Liver (tissue), 8 donors: ENCODE measurements at regions not wholly inside any gene's neighbourhood (a gene's known extent, or its start where the extent isn't known, plus 50 kb on each side); places are given as distances from the start of the nearest gene placed in this dataset.

Source experiments
- DNase-seq: peaks from one replicate; pipeline ENCODE4 v3.0.0-alpha.2; 2017; ENCODE audit warnings: low spot score
- H3K27ac ChIP-seq, 2 donors: one replicate each; pipeline ENCODE4 v1.7.0; 2013; ENCODE audit warnings: inconsistent platforms in 2 of 2, low read length in 2 of 2, control low read depth in 1 of 2, low read depth in 1 of 2, mild to moderate bottlenecking in 1 of 2
- H3K27me3 ChIP-seq, 4 donors: one replicate each; pipeline versions ENCODE4 v1.6.1 to v1.7.0; 2013; ENCODE audit warnings: low read length in 3 of 4, inconsistent platforms in 1 of 4, mild to moderate bottlenecking in 1 of 4, moderate library complexity in 1 of 4; ENCODE audit not compliant: control insufficient read depth in 4 of 4, insufficient read depth in 4 of 4
- H3K36me3 ChIP-seq, 4 donors: one replicate each; pipeline versions ENCODE4 v1.6.1 to v1.7.0; 2013; ENCODE audit warnings: low read length in 3 of 4, mild to moderate bottlenecking in 3 of 4, low read depth in 1 of 4, moderate library complexity in 1 of 4; ENCODE audit not compliant: control insufficient read depth in 4 of 4, insufficient read depth in 3 of 4
- H3K4me1 ChIP-seq, 4 donors: one replicate each; pipeline versions ENCODE4 v1.6.1 to v1.7.0; 2013; ENCODE audit warnings: low read length in 3 of 4, mild to moderate bottlenecking in 3 of 4, moderate library complexity in 1 of 4; ENCODE audit not compliant: control insufficient read depth in 4 of 4, insufficient read depth in 4 of 4
- H3K4me3 ChIP-seq, 3 donors: one replicate each; pipeline versions ENCODE4 v1.6.1 to v1.7.0; 2013; ENCODE audit warnings: low read length in 3 of 3, control low read depth in 1 of 3, low read depth in 1 of 3, mild to moderate bottlenecking in 1 of 3
- H3K9ac ChIP-seq, 2 donors: one replicate each; pipeline ENCODE4 v1.7.0; 2013; ENCODE audit warnings: low read length in 2 of 2, mild to moderate bottlenecking in 2 of 2, moderate library complexity in 2 of 2, control low read depth in 1 of 2, low read depth in 1 of 2
- H3K9me3 ChIP-seq, 4 donors: one replicate each; pipeline versions ENCODE4 v1.6.1 to v1.7.0; 2013; ENCODE audit warnings: low read length in 3 of 4; ENCODE audit not compliant: control insufficient read depth in 4 of 4
- EGR1 ChIP-seq, 2 donors: IDR thresholded peaks; 2 replicates each; pipeline ENCODE4 v1.6.1; 2016 to 2018; ENCODE audit warnings: antibody characterized with exemption in 2 of 2, low read depth in 2 of 2
- FOXA1 ChIP-seq: IDR thresholded peaks from 2 replicates; pipeline ENCODE4 v1.6.1; 2016; ENCODE audit warnings: antibody characterized with exemption
- FOXA2 ChIP-seq: IDR thresholded peaks from 2 replicates; pipeline ENCODE4 v1.6.1; 2016; ENCODE audit warnings: antibody characterized with exemption
- GABPA ChIP-seq, 2 donors: IDR thresholded peaks in 1 of 2; conservative IDR thresholded peaks in 1 of 2; 2 replicates each; pipeline ENCODE4 v1.6.1; 2016; ENCODE audit warnings: antibody characterized with exemption in 2 of 2, mild to moderate bottlenecking in 1 of 2, moderate library complexity in 1 of 2
- HNF4A ChIP-seq, 2 donors: conservative IDR thresholded peaks; 2 replicates each; pipeline ENCODE4 v1.6.1; 2016; ENCODE audit warnings: antibody characterized with exemption in 2 of 2, mild to moderate bottlenecking in 2 of 2
- HNF4G ChIP-seq: IDR thresholded peaks from 2 replicates; pipeline ENCODE4 v1.6.1; 2016; ENCODE audit warnings: antibody characterized with exemption
- RAD21 ChIP-seq, 2 donors: IDR thresholded peaks; 2 replicates each; pipeline ENCODE4 v1.6.1; 2016; ENCODE audit warnings: antibody characterized with exemption in 2 of 2, mild to moderate bottlenecking in 2 of 2
- RXRA ChIP-seq, 2 donors: IDR thresholded peaks; 2 replicates each; pipeline ENCODE4 v1.6.1; 2017 to 2018; ENCODE audit warnings: antibody characterized with exemption in 2 of 2, mild to moderate bottlenecking in 1 of 2
- SP1 ChIP-seq: IDR thresholded peaks from 2 replicates; pipeline ENCODE4 v1.6.1; 2018; ENCODE audit warnings: antibody characterized with exemption, mild to moderate bottlenecking
- TAF1 ChIP-seq: conservative IDR thresholded peaks from 2 replicates; pipeline ENCODE4 v1.6.1; 2016; ENCODE audit warnings: antibody characterized with exemption, mild to moderate bottlenecking
- YY1 ChIP-seq: IDR thresholded peaks from 2 replicates; pipeline ENCODE4 v1.6.1; 2016; ENCODE audit warnings: antibody characterized with exemption, mild to moderate bottlenecking
- ZBTB33 ChIP-seq: IDR thresholded peaks from 2 replicates; pipeline ENCODE4 v1.6.1; 2016; ENCODE audit warnings: antibody characterized with exemption
- WGBS: extraction: QIAGEN DNeasy Blood & Tissue Kit; methylation state at CpG from one replicate; pipeline ENCODE4 v1.1.7; 2013; 5-methylcytosine and 5-hydroxymethylcytosine counted together
- TF ChIP-seq, protein P1 (sequence below): fragments of 150-350 bp; IDR thresholded peaks from 2 replicates; pipeline ENCODE4 v1.5.1; 2017; ENCODE audit warnings: improper control_type of control experiment, low read depth, low read length; ENCODE audit not compliant: missing input control
- TF ChIP-seq, protein P2 (sequence below): IDR thresholded peaks from 2 replicates; pipeline ENCODE4 v1.6.1; 2016; ENCODE audit warnings: antibody characterized with exemption
- TF ChIP-seq, protein P3 (sequence below): IDR thresholded peaks from 2 replicates; pipeline ENCODE4 v1.6.1; 2016; ENCODE audit warnings: antibody characterized with exemption
- donor health status: healthy.
- donor health status: healthy.
- donor health status: healthy.
- donor health status: healthy.
- donor health status: healthy.

DNA sequence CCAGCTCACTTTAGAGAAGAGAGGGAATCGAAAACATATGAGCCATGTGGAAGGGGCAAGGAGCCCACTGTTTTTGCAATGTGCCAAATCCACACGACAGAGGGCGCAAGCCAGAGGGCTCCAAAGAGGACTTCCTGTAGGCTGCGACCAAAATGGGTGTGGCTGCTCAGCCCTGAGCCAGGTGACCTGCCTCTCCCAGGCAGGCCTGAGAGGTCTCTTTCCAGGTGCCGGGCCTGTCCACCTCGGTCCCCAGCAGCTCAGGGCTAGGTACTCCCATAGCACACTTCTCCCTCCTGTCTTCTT lies 153.8 kb downstream of the TTC32 start (continued):
- TF ChIP-seq, protein P1, sequence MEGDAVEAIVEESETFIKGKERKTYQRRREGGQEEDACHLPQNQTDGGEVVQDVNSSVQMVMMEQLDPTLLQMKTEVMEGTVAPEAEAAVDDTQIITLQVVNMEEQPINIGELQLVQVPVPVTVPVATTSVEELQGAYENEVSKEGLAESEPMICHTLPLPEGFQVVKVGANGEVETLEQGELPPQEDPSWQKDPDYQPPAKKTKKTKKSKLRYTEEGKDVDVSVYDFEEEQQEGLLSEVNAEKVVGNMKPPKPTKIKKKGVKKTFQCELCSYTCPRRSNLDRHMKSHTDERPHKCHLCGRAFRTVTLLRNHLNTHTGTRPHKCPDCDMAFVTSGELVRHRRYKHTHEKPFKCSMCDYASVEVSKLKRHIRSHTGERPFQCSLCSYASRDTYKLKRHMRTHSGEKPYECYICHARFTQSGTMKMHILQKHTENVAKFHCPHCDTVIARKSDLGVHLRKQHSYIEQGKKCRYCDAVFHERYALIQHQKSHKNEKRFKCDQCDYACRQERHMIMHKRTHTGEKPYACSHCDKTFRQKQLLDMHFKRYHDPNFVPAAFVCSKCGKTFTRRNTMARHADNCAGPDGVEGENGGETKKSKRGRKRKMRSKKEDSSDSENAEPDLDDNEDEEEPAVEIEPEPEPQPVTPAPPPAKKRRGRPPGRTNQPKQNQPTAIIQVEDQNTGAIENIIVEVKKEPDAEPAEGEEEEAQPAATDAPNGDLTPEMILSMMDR, result no peak
- no peak for TF ChIP-seq RAD21 (IDR thresholded peaks at IDR 0.05)
- TF ChIP-seq, protein P2, sequence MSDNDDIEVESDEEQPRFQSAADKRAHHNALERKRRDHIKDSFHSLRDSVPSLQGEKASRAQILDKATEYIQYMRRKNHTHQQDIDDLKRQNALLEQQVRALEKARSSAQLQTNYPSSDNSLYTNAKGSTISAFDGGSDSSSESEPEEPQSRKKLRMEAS, result no peak
- no peak for TF ChIP-seq SP1
- TF ChIP-seq HNF4A (conservative IDR thresholded peaks at IDR 0.05), result no peak
- TF ChIP-seq FOXA2, result no peak
- TF ChIP-seq, protein P3, sequence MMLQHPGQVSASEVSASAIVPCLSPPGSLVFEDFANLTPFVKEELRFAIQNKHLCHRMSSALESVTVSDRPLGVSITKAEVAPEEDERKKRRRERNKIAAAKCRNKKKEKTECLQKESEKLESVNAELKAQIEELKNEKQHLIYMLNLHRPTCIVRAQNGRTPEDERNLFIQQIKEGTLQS, result no peak
- no peak for TF ChIP-seq HNF4G
- TF ChIP-seq EGR1 (IDR thresholded peaks at IDR 0.05; ENCODE audit: low read depth in 2 of 2), result no peak
- TF ChIP-seq TAF1, result no peak
- no peak for TF ChIP-seq FOXA1
- TF ChIP-seq YY1, result no peak
- no peak for TF ChIP-seq RXRA (IDR thresholded peaks at IDR 0.05)

DNA sequence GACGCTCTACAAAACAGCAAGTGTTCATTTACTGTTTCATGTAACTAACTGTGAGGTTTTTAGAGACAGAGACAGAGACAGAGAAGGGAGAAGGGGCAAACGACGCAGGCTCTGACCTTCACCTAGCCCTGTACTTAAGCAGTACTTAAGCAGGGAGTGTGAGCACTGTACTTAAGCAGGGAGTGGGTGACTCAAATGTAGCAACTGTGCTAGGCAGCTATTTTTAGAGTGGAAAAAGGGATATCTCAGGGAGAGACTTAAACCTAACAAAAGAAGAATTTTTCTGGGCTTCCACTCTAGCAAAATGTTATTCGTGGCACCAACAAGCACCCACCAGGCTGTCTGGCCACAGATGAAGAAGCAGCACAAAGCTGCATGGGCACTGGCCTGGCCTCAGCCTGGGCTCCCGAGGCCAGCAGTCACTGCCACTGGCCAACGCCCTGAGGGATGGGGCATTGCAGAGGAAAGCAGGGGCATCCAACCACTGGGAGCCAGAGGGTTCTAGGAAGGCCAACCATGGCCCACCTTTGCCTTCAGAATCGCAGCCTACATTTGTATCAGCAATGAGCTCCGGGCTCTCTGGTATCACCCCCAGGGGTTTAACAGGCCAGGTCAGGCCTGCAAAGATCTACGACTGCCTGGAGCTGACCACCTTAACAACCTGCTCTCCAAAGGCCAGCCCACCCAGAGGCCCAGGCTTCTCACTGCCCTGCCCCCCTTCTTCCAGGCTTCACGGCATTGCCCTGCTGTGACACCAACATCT lies 154.3 kb downstream of the TTC32 start:
- H3K9ac ChIP-seq, result no peak overlapping the region
- H3K36me3 ChIP-seq, result no peaks in the 10 kb centered on the region
- H3K27ac ChIP-seq, result no peak overlapping the region
- H3K27me3 ChIP-seq, result no peaks in the 10 kb centered on the region
- no peaks in the 10 kb centered on the region for H3K9me3 ChIP-seq
- no peak overlapping the region for H3K4me3 ChIP-seq
- TF ChIP-seq, protein P2, result no peak
- no peak for TF ChIP-seq FOXA2
- no peak for TF ChIP-seq GABPA (IDR thresholded peaks at IDR 0.05 in 1 of 2, conservative IDR thresholded peaks at IDR 0.05 in 1 of 2)
- TF ChIP-seq, protein P3, result no peak
- no peak for TF ChIP-seq RAD21 (IDR thresholded peaks at IDR 0.05)
- no peak for TF ChIP-seq YY1
- no peak for TF ChIP-seq HNF4A (conservative IDR thresholded peaks at IDR 0.05)
- TF ChIP-seq TAF1, result no peak
- no peak for TF ChIP-seq ZBTB33
- H3K4me1 ChIP-seq, result no peaks in the 10 kb centered on the region
- no peak for DNase-seq
- 85% methylated on average over 10 of the region's 10 CpGs for WGBS
